GM19351 (cell line): ENCODE measurements at regions not wholly inside any gene's neighbourhood (a gene's known extent, or its start where the extent isn't known, plus 50 kb on each side); places are given as distances from the start of the nearest gene placed in this dataset.
"Not testable (repeated sequence)": the region's sequence is repeated elsewhere in the genome, so short reads cannot be mapped to it uniquely, and the experiment has no call there.

Experiments used
- ATAC-seq: cut with Tn5 transposase; IDR thresholded peaks from one replicate; pipeline ENCODE4 v1.9.1; 2021; ENCODE audit warnings: mild to moderate bottlenecking, moderate library complexity; ENCODE audit not compliant: unreplicated experiment

DNA sequence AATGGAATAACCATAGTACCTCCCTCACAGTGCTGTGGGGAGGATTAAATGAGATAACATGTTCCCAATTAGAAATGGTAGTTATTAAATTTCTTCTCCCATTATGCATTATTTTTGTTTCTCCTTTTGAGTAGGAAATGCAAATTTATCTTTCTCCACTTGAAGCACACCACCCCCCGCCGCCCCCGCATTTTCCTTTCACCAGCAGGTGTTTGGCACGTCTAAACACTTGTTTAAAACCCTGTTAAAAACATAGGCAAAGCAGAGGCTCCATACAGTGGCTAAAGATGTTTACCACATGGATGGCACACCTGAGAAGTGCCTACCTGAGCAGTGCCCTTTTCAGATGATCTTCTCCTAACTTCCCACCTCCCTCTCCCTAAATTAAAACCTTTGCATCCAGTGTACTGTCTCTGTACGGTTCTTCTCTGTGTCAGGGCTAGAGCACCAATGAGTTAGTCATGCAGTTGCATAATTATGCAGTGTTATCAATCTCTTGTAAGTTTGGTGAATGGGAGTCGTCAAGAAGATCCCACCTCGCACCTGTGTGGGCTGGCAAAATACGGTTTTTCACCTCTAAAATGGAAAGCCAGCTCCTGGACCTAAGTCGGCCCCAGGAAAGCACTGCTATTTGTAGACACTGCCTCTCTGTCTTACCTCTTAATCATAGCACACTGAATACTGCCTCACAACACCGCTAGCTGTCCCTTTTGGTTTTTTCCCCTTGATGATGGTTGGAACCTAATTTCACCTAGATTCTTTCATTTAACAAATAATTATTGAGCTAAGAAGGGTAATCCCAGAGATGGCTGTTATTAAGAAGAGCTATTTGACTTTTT, 122.0 kb downstream of the CT47B1 start:
- ATAC-seq, result peak; percentile 29

DNA sequence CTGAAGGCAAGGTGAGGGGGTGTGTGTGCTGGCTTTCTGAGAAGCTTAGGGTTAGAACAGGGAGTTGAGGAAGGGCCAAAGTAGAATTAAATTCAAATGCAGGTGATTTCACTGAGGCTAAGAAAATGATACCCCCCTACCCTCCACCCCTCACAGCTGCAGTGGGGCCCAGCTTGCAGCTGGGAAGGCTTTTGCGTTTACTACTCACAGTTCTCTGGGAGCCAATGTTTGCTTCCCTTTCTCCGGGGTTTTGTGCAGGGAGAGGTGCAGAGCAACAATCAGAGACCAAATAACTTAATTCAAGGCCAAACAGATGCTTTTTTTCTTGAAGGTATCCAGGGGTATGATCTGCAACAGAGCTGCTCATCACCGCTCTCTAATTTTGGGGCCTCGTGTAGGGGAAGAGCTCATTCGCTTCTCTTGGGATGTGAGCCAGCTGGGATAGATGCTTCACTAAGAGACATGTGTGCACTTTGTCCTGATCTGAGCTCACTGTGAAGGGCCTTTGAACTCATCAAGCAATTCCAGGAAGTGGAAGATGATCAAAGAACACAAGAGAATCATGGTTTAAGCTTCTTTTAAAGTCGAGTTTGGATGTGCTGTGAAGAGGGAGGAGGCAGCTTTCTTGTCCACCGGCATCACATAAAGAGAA, 122.7 kb upstream of the C1GALT1C1 start:
- no peak for ATAC-seq

DNA sequence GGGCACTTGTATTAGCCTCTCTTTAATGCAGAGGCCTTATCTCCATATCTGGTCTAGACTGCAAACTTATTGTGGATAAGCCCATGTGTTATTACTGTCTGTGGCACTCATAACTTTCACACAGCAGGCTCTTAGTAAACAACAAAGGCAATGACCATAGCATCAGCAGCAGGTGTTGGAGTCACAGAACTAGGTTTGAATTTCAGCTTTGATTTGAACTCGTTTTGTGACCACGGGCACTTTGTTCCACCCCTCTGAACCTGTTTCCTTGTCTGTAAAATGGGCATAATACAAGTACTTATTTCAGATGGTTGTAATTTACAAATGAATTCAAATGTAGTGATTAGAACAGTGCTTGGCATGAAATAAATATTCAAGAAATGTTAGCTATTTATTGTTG, 121.8 kb upstream of the C1GALT1C1 start:
- ATAC-seq, result no peak

DNA sequence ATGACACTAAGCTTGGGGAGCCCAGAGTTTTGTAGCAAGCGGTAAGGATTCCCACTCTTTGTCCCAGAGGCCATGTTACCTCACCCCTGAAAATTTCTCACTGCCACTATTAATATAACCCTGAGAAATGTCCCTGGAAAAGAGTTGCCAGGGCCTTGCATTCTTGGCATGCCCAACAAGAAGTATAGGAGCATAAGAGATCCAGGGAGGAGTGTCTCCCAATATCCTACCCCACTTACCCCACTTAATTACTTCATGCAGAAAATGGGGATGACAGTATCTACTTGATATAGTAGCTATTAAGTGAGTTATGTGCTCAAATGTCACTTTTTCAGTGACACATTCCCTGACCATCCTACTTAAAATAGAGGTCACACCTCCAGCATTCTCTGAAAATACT, 120.5 kb upstream of the C1GALT1C1 start:
- no peak for ATAC-seq

DNA sequence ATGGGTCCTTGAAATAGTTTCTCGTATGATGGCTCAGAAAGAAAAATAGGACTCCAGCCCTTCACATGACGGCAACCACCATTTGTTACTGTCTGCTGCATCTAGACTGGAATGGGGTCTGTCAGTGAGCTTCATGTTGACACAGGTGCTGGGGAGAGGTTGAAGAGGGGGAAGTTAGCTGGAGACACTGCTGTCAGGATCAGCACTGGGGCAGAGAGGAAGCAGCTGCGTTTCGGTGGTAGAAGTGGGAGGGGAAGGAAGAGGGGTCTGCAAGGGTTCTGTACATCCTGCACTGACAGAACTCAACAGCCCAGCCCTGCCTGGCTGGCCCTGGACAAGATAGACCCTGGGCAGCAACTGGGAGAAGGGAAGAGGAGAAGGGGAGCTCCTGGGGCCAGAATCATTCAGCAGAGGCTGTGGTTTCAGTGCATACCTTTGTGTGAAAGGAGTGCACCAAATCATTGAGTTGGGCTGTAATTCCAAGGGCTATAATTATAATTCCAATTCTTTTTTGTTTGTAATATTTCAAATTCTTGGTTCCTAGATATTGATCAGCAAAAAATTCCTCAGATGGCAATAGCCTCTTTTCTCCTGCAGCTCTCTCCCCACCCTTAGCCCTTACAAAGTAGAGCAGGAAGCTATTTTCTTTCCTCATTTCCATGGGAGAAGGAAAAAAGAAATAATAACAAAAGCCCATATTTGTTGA, 119.4 kb upstream of the C1GALT1C1 start:
- peak; percentile 72 for ATAC-seq

DNA sequence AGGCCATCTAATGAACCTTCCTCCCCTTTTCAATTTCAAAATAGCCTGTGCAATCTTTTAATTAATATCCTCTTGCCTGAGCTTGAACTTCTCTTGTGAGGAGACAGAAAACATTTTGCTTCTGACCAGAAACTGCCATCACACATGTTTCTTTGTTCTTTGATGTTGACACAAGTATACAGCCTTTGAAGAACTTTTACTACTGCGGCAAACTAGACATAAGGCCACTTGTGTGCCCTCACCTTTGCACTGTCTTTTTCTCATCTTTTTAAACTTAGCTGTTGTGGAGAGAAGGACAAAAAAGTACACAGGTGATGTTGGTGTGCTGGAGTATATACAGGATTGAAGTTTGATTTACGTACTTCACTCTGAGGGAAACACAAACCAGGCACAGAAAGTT, 116.3 kb upstream of the C1GALT1C1 start:
- ATAC-seq, result no peak

DNA sequence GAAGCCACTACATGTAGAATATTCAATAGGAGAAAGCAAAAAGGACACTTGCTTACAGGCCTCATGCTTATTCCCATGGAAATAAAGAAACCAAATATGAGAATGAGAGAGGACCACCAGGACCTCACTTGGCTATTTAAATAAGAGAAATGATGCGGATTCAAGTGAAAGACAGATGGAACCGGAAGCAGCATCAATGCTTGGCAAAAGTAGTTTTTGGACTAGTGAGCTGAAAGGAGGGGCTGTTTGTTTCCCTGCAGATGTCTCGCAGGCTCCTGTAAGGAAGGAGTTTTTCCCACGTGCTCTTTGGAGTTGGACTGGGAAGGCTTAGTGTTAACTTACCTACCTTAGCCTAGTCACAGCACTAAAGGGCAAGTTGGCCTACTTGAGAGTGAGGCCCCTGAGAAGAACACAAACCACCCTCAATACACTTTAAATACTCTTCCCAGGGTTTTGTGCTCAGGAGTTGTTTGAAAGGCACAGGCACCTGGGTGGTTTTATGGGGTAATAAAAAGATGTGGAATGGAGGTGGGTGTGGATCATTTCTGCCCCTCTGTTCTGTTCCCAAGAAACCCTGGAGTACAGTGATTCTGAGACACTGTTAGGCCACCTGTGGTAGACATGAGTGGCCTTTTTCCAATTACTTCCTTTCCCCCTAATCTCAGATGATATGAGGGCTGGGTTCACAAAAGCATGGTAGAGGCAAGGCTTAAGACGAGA, 113.3 kb upstream of the C1GALT1C1 start:
- ATAC-seq, result no peak

DNA sequence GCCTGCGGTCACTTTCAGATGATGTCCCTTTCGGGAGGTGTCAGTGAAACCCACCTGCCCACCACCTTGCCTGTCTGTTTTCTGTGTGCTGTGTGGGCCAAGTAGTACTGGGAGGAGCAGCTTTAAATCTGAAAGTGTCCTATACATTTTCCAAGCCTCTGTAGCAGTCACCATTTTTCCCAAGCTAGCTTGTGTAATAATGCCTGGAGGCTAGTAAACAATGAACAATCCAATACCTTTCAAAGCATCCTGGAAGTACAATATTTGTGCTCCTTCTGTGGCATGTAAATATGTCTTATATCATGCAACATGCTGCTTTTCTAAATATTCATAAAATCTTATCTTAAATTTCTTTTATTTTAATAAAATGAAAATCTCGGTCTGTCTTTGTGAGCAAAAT, 111.6 kb upstream of the C1GALT1C1 start:
- no peak for ATAC-seq

DNA sequence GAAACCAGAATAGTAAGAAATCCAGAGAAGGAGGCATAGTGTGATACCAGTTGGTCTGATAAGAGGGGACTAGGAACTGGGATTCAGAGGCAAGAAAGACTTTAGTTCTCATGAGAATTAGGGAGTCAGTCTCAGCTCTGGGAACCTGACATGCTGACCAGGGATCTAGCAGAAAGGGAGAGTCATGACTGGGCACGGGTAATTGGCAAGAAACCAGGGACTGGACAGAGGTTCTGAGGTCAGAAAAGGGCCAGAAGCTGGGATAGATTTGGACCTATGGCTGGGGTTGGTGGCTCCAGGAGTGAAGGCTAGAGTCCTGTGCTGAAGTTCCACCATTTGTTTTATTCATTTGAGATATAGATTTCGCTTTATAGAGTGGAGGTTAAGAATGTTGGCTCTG, 110.2 kb upstream of the C1GALT1C1 start:
- no peak for ATAC-seq

DNA sequence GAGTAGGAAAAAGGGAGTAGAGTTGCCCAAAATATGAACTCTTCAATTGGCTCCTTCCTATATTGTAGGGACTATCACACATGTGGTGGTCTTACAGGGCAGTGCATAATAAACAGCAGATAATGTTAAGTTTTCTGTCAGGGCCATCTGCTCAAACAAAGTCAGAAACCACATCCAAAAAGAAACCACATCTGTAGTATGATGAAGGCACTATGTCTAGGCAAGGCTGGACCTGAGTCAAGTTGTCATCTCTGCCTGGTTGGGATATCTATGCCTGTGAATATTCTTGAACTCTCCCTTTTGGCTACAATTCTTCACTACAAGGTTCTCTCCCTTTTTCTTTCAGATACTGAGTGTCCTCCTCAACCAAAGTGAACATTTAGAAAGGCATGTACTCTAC, 109.4 kb upstream of the C1GALT1C1 start:
- peak; percentile 60 for ATAC-seq

DNA sequence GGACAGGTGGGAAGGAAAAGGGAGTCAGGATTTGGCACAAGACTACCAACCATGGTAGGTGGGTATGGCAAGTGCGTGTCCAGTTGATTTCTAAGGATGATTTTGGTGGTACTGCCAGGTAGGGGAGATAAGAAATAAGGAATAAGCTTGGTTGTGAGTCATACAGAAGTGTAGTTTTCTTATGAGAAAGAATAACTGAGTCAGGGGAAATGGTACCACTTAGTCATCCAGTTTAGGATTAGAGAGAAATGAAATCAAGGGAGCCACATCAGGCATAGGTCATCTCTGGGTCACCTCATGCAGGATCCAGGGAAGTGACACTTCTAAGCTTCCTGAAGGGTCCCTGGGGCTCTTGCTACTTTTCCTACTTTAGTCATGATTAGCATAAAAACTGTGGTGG, 107.1 kb upstream of the C1GALT1C1 start:
- ATAC-seq, result no peak

DNA sequence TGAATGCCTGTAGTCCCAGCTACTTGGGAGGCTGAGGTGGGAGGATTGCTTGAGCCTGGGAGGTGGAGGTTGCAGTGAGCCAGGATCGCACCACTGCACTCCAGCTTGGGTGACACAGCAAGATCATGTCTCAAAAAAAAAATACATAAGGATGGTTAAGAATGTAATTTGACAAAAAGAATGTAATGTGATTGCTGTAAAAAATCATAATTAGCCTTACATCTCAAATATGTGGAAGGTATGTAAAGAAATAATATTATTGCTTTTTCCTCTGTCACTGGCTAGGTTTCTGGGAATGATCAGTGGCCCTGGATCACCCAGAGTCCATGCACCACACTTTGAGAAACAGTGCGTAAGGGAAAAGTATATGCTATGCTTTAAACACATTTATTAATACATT, 106.1 kb upstream of the C1GALT1C1 start:
- no peak for ATAC-seq

DNA sequence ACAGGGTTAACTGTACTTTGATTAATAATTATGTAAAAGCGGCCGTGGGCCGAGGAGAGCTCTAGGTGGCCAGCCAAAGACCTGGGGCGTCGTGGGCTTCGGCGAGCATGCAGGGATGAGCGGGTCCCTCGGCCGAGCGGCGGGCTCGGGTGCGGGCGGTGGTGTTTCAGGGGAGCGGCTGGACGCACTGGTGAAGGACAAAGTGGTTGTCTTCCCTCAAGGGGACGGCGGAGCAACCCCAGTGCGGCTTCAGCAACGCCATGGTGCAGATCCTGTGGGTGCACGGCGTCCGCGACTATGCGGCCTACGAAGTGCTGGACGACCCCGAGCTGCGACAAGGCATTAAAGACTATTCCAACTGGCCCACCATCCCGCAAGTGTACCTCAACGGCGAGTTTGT, 103.0 kb upstream of the C1GALT1C1 start:
- no peak for ATAC-seq

DNA sequence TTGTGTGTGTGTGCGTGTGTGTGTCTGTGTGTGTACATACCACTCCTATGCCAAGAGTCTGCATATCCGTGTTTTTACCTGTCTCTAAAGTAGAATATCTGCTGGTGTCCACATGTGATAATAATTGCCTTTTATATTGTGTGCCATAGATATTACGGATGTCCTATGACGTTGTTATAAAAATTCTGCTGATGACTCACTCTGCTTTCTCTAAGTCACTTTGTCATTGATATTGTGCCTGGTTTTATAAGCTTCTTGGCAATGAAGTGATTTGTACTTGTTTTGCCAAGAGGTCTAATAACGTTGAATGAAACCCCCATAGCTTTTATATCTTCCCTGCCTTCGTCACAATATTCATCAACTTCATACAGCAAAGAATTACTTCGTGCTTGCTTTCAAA, 102.6 kb upstream of the C1GALT1C1 start:
- no peak for ATAC-seq

DNA sequence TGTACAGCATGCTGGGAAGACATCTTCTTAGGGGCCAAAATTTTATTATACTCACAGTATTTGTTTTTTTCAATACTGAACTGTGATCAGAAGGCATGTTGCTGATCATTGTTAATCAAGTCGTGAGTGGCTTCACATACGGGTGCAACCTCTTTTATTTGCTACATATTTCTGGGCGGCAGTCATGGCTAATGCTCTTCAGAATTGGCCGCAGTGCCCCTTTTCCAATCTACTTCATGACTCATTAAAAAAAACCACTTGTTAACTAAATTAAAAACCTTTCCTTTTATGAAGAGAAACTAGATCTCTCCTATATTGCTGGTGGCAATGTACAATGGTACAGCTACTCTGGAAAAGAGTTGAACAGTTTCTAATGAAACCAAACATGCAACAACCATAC, 101.5 kb upstream of the C1GALT1C1 start:
- ATAC-seq, result no peak

DNA sequence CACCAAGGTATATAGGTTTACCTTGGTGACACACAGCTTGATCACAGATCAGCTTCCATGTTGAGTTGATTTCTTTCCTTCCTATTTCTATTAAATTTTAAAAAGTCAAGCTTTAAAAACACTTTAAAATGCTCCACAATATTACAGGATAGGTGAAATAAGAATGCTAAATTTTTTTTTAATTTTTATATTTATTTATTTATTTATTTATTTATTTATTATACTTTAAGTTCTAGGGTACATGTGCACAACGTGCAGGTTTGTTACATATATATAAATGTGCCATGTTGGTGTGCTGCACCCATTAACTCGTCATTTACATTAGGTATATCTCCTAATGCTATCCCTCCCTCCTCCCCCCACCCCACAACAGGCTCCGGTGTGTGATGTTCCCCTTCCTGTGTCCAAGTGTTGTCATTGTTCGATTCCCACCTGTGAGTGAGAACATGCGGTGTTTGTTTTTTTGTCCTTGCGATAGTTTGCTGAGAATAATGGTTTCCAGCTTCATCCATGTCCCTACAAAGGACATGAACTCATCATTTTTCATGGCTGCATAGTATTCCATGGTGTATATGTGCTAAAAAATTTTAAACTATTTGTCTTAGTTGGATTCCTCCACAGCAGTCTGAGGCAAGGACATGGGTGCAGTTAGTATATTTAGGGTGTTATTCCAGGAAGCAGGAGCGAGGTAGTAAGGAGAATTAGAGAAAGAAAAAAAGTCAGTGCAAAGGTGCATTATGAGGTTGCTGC, 99.8 kb upstream of the C1GALT1C1 start:
- ATAC-seq, result not testable (repeated sequence)

DNA sequence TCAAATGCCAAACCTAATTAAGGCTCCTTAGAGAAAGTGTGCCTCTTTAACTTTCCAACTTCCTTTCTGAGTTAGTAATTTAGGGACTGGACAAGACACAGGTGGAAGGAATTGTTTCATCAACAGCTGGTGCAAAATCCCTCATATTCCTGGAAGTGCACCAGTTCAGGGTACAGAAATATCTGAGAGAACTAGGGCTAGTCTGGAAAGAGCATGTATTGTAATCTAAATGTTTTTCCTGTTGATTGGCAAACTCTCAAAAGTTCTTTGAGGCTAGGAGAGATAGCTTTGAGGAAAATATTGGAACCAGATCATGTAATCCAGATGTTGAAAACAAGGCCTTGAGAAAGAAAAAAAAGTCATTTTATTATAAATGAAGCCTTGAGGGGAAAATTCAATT, 98.1 kb upstream of the C1GALT1C1 start:
- no peak for ATAC-seq

DNA sequence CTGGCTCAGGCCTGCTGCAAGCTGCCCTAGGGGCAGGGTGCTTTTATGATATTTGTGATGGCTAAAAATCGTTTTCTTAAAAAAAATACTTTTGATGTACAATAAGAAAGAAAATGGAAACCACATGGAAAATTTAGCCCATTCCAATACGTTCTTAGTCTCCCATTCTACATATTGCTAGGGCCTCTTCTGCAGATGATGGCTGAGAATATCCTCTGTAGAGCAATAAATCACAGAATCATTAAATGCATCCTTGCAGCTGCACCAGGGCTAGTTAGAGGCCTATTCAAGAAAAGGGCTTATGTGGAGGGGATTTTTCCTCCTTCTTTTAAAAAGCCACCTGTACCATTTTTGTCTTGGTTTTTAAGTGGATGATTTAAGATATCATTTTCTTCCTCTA, 97.6 kb upstream of the C1GALT1C1 start:
- ATAC-seq, result no peak

DNA sequence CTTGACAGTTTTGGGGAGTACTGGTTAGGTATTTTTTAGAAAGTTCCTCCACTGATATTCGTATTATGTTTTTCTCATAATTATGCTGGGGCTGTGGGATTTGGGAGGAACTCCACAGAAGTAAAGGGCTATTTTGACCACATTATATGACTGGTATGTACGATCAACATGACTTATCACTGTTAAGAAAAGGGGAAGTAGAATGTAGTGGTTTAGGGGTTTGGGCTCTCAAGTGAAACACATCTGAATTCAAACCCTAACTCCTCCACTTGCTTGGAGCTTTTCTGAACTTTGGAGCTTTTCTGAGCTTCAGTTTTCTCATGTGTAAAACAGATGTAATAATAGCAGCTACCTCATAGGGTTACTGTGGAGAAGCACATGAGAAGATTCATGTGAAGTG, 96.4 kb upstream of the C1GALT1C1 start:
- ATAC-seq, result peak; percentile 98

DNA sequence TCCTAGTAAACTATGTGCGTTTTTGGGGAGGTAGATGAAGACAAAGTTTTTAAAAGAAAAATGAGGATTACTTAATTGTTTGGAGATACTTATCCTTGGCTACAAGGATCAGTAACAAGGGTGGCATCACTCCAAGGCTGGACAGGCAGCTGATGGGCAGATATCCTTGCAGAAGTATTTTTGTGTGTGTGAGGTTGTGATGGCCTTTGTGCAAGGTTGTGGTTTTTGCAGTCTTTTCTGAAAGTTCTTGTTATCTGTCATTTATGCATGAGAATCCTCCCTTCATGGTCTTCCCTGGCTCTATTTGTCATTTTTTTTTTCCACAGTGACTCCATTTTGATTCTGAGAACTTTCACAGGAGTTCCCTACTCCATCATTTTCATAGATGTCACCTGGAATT, 96.0 kb upstream of the C1GALT1C1 start:
- peak; percentile 38 for ATAC-seq

DNA sequence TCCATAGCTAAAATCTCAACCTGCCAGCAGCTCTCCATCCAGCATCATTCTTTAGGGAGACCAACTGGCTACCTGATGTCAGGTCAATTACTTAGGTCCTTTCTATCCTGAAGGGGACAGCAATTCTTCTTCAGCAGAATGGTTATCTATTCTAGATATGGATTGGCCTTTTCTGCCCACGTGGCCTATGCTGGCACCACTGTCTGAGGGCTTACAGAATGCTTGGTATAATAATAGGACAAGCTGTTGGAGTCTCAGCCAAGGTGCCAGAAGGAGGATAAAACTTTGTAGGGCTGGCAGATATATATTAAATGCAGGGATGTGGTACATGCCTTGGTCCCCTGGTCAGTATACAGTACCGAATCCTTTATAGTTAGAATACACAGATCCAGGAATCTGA, 89.8 kb upstream of the C1GALT1C1 start:
- no peak for ATAC-seq
